Ascending aorta (tissue), 2 donors: ENCODE measurements at regions not wholly inside any gene's neighbourhood (a gene's known extent, or its start where the extent isn't known, plus 50 kb on each side); places are given as distances from the start of the nearest gene placed in this dataset.

ENCODE experiments used
- DNase-seq, 2 donors: peaks; one replicate each; pipeline ENCODE4 v3.0.0-alpha.2; 2019; ENCODE audit warnings: low spot score in 2 of 2
- H3K27ac ChIP-seq, 2 donors: fragments of 200-600 bp; sonication (generic); one replicate each; pipeline ENCODE4 v1.5.1; 2016 to 2017; ENCODE audit warnings: mild to moderate bottlenecking in 1 of 2
- H3K27me3 ChIP-seq: fragments of 200-600 bp; sonication (generic); one replicate; pipeline ENCODE4 v1.5.1; 2017
- H3K36me3 ChIP-seq, 2 donors: fragments of 200-600 bp; sonication (generic); one replicate each; pipeline ENCODE4 v1.5.1; 2016
- H3K4me1 ChIP-seq, 2 donors: fragments of 200-600 bp; sonication (generic); one replicate each; pipeline ENCODE4 v1.5.1; 2016 to 2017; ENCODE audit warnings: mild to moderate bottlenecking in 1 of 2
- H3K4me3 ChIP-seq, 2 donors: fragments of 200-600 bp; sonication (generic); one replicate each; pipeline ENCODE4 v1.5.1; 2016 to 2017; ENCODE audit warnings: mild to moderate bottlenecking in 1 of 2
- H3K9me3 ChIP-seq, 2 donors: fragments of 200-600 bp; sonication (generic); one replicate each; pipeline ENCODE4 v1.5.1; 2016
- CTCF ChIP-seq, 3 experiments: fragments of 200-600 bp in 2 of 3; fragments of 450-650 bp in 1 of 3; sonication (generic) in 2 of 3; IDR thresholded peaks; one replicate each; pipeline ENCODE4 v1.5.1; 2016 to 2019; ENCODE audit warnings: antibody characterized with exemption in 3 of 3, mild to moderate bottlenecking in 1 of 3, moderate library complexity in 1 of 3
- intact Hi-C: fragments of 100-400 bp; cut with DNase I; formaldehyde crosslinking; loops from one replicate; pipeline ENCODE4 v1.15.1; 2023

- intact Hi-C loops: no loop called here
- H3K4me3 ChIP-seq: no peak overlapping the region
- H3K36me3 ChIP-seq: no peaks in the 10 kb centered on the region
- H3K27me3 ChIP-seq: no peaks in the 10 kb centered on the region
- TF ChIP-seq CTCF (IDR thresholded peaks at IDR 0.05): no peak
- H3K4me1 ChIP-seq: no peaks in the 10 kb centered on the region
- H3K27ac ChIP-seq: no peak overlapping the region
- DNase-seq: no peak
- no peaks in the 10 kb centered on the region for H3K9me3 ChIP-seq
These were observed 1582.8 kb downstream of the AACS start for GRCh38 chr12:126648074-126648473.

- no peaks in the 10 kb centered on the region for H3K4me1 ChIP-seq
- H3K4me3 ChIP-seq: no peak overlapping the region
- no peak for TF ChIP-seq CTCF (IDR thresholded peaks at IDR 0.05)
- intact Hi-C loops: no loop called here
- no peaks in the 10 kb centered on the region for H3K27me3 ChIP-seq
- no peaks in the 10 kb centered on the region for H3K9me3 ChIP-seq
- no peak overlapping the region for H3K27ac ChIP-seq
- no peaks in the 10 kb centered on the region for H3K36me3 ChIP-seq
- DNase-seq: no peak
These were observed 1585.9 kb downstream of the AACS start for GRCh38 chr12:126651133-126651532.

- no peak overlapping the region for H3K27ac ChIP-seq
- no peaks in the 10 kb centered on the region for H3K4me1 ChIP-seq
- TF ChIP-seq CTCF (IDR thresholded peaks at IDR 0.05): peak in 1 of 3 experiments; percentile 4
- intact Hi-C loops: no loop called here
- H3K9me3 ChIP-seq: no peaks in the 10 kb centered on the region
- H3K36me3 ChIP-seq: no peaks in the 10 kb centered on the region
- no peak for DNase-seq
- no peak overlapping the region for H3K4me3 ChIP-seq
- H3K27me3 ChIP-seq: no peaks in the 10 kb centered on the region
These were observed 1598.3 kb downstream of the AACS start for GRCh38 chr12:126663304-126664094.

GRCh38 chr12:126667339-126667738, 1599.6 kb upstream of the TMEM132C start:
- Histone ChIP-seq H3K36me3 (no peaks in the 10 kb centered on the region), H3K27me3 (no peaks in the 10 kb centered on the region)
- intact Hi-C loops: no loop called here

GRCh38 chr12:126668538-126668937, 1598.4 kb upstream of the TMEM132C start:
- Histone ChIP-seq H3K27me3 (no peaks in the 10 kb centered on the region), H3K4me1 (no peaks in the 10 kb centered on the region), H3K36me3 (no peaks in the 10 kb centered on the region), H3K9me3 (no peaks in the 10 kb centered on the region), H3K27ac (no peak overlapping the region), H3K4me3 (no peak overlapping the region)
- no peak for DNase-seq
- intact Hi-C loops: no loop called here
- no peak for TF ChIP-seq CTCF (IDR thresholded peaks at IDR 0.05)

More at GRCh38 chr12:126667339-126667738, 1599.6 kb upstream of the TMEM132C start:
- no peak overlapping the region for H3K4me3 ChIP-seq
- no peaks in the 10 kb centered on the region for H3K4me1 ChIP-seq
- no peak overlapping the region for H3K27ac ChIP-seq
- DNase-seq: no peak
- no peaks in the 10 kb centered on the region for H3K9me3 ChIP-seq
- no peak for TF ChIP-seq CTCF (IDR thresholded peaks at IDR 0.05)
